ENCODE measurements at regions not wholly inside any gene's neighbourhood (a gene's known extent, or its start where the extent isn't known, plus 50 kb on each side); places are given as distances from the start of the nearest gene placed in this dataset.
"Not testable (repeated sequence)": the region's sequence is repeated elsewhere in the genome, so short reads cannot be mapped to it uniquely, and the experiment has no call there.

GRCh38 chr2:8126783-8127182 lies 555.1 kb upstream of the ID2 start:
- peaks cover 3% of the 10 kb centered on the region for H3K27me3 ChIP-seq (ENCODE audit: control insufficient read depth, insufficient read depth, low read length)
- H3K9me3 ChIP-seq (ENCODE audit: control insufficient read depth, insufficient read depth, low read length): no peaks in the 10 kb centered on the region
- H3K9ac ChIP-seq (ENCODE audit: low read depth, low read length): no peak overlapping the region
- H3K36me3 ChIP-seq (ENCODE audit: control insufficient read depth, insufficient read depth, low read length): no peaks in the 10 kb centered on the region
- no peak overlapping the region for H3K4me3 ChIP-seq (ENCODE audit: low read depth, low read length)
- H3K4me1 ChIP-seq (ENCODE audit: control insufficient read depth, insufficient read depth, low read length): no peaks in the 10 kb centered on the region

- not testable (repeated sequence) for H3K9ac ChIP-seq (ENCODE audit: low read depth, low read length); H3K9me3 ChIP-seq (ENCODE audit: control insufficient read depth, insufficient read depth, low read length); H3K4me3 ChIP-seq (ENCODE audit: low read depth, low read length); H3K27me3 ChIP-seq (ENCODE audit: control insufficient read depth, insufficient read depth, low read length); H3K36me3 ChIP-seq (ENCODE audit: control insufficient read depth, insufficient read depth, low read length); H3K4me1 ChIP-seq (ENCODE audit: control insufficient read depth, insufficient read depth, low read length)
Observed at GRCh38 chr2:8131423-8131822, 550.4 kb upstream of the ID2 start.

GRCh38 chr2:8132351-8132831 lies 549.5 kb upstream of the ID2 start:
- H3K4me1 ChIP-seq (ENCODE audit: control insufficient read depth, insufficient read depth, low read length): no peaks in the 10 kb centered on the region
- no peak overlapping the region for H3K4me3 ChIP-seq (ENCODE audit: low read depth, low read length)
- no peaks in the 10 kb centered on the region for H3K36me3 ChIP-seq (ENCODE audit: control insufficient read depth, insufficient read depth, low read length)

GRCh38 chr2:8132879-8133278 lies 549.0 kb upstream of the ID2 start:
- Histone ChIP-seq H3K9me3 (ENCODE audit: control insufficient read depth, insufficient read depth, low read length) (no peaks in the 10 kb centered on the region), H3K4me3 (ENCODE audit: low read depth, low read length) (no peak overlapping the region), H3K27me3 (ENCODE audit: control insufficient read depth, insufficient read depth, low read length) (no peaks in the 10 kb centered on the region), H3K4me1 (ENCODE audit: control insufficient read depth, insufficient read depth, low read length) (no peaks in the 10 kb centered on the region), H3K9ac (ENCODE audit: low read depth, low read length) (no peak overlapping the region), H3K36me3 (ENCODE audit: control insufficient read depth, insufficient read depth, low read length) (no peaks in the 10 kb centered on the region)

More at GRCh38 chr2:8132351-8132831, 549.5 kb upstream of the ID2 start:
- H3K9ac ChIP-seq (ENCODE audit: low read depth, low read length): no peak overlapping the region
- H3K27me3 ChIP-seq (ENCODE audit: control insufficient read depth, insufficient read depth, low read length): no peaks in the 10 kb centered on the region
- no peaks in the 10 kb centered on the region for H3K9me3 ChIP-seq (ENCODE audit: control insufficient read depth, insufficient read depth, low read length)

- H3K9me3 ChIP-seq (ENCODE audit: control insufficient read depth, insufficient read depth, low read length): no peaks in the 10 kb centered on the region
- H3K4me3 ChIP-seq (ENCODE audit: low read depth, low read length): no peak overlapping the region
- no peaks in the 10 kb centered on the region for H3K36me3 ChIP-seq (ENCODE audit: control insufficient read depth, insufficient read depth, low read length)
- H3K27me3 ChIP-seq (ENCODE audit: control insufficient read depth, insufficient read depth, low read length): no peaks in the 10 kb centered on the region
- H3K4me1 ChIP-seq (ENCODE audit: control insufficient read depth, insufficient read depth, low read length): no peaks in the 10 kb centered on the region
- H3K9ac ChIP-seq (ENCODE audit: low read depth, low read length): no peak overlapping the region
Observed at GRCh38 chr2:8133363-8133762, 548.5 kb upstream of the ID2 start.

- no peaks in the 10 kb centered on the region for H3K27me3 ChIP-seq (ENCODE audit: control insufficient read depth, insufficient read depth, low read length)
- no peak overlapping the region for H3K4me3 ChIP-seq (ENCODE audit: low read depth, low read length)
- no peaks in the 10 kb centered on the region for H3K4me1 ChIP-seq (ENCODE audit: control insufficient read depth, insufficient read depth, low read length)
- H3K9me3 ChIP-seq (ENCODE audit: control insufficient read depth, insufficient read depth, low read length): no peaks in the 10 kb centered on the region
- no peak overlapping the region for H3K9ac ChIP-seq (ENCODE audit: low read depth, low read length)
- H3K36me3 ChIP-seq (ENCODE audit: control insufficient read depth, insufficient read depth, low read length): no peaks in the 10 kb centered on the region
Observed at GRCh38 chr2:8133913-8134472, 547.9 kb upstream of the ID2 start.

GRCh38 chr2:8134473-8134932 lies 547.4 kb upstream of the ID2 start:
- no peaks in the 10 kb centered on the region for H3K4me1 ChIP-seq (ENCODE audit: control insufficient read depth, insufficient read depth, low read length)
- no peak overlapping the region for H3K4me3 ChIP-seq (ENCODE audit: low read depth, low read length)
- no peaks in the 10 kb centered on the region for H3K9me3 ChIP-seq (ENCODE audit: control insufficient read depth, insufficient read depth, low read length)
- H3K36me3 ChIP-seq (ENCODE audit: control insufficient read depth, insufficient read depth, low read length): no peaks in the 10 kb centered on the region
- no peak overlapping the region for H3K9ac ChIP-seq (ENCODE audit: low read depth, low read length)
- no peaks in the 10 kb centered on the region for H3K27me3 ChIP-seq (ENCODE audit: control insufficient read depth, insufficient read depth, low read length)

GRCh38 chr2:8134985-8135682 lies 546.7 kb upstream of the ID2 start:
- Histone ChIP-seq H3K4me3 (ENCODE audit: low read depth, low read length) (no peak overlapping the region), H3K36me3 (ENCODE audit: control insufficient read depth, insufficient read depth, low read length) (no peaks in the 10 kb centered on the region)

GRCh38 chr2:8137801-8138200 lies 544.1 kb upstream of the ID2 start:
- Histone ChIP-seq H3K9ac (ENCODE audit: low read depth, low read length) (no peak overlapping the region), H3K36me3 (ENCODE audit: control insufficient read depth, insufficient read depth, low read length) (no peaks in the 10 kb centered on the region), H3K4me1 (ENCODE audit: control insufficient read depth, insufficient read depth, low read length) (no peaks in the 10 kb centered on the region), H3K27me3 (ENCODE audit: control insufficient read depth, insufficient read depth, low read length) (no peaks in the 10 kb centered on the region), H3K9me3 (ENCODE audit: control insufficient read depth, insufficient read depth, low read length) (no peaks in the 10 kb centered on the region), H3K4me3 (ENCODE audit: low read depth, low read length) (no peak overlapping the region)

More at GRCh38 chr2:8134985-8135682, 546.7 kb upstream of the ID2 start:
- Histone ChIP-seq H3K4me1 (ENCODE audit: control insufficient read depth, insufficient read depth, low read length) (no peaks in the 10 kb centered on the region), H3K9me3 (ENCODE audit: control insufficient read depth, insufficient read depth, low read length) (no peaks in the 10 kb centered on the region), H3K9ac (ENCODE audit: low read depth, low read length) (no peak overlapping the region), H3K27me3 (ENCODE audit: control insufficient read depth, insufficient read depth, low read length) (no peaks in the 10 kb centered on the region)

GRCh38 chr2:8138525-8138922 lies 543.3 kb upstream of the ID2 start:
- H3K9me3 ChIP-seq (ENCODE audit: control insufficient read depth, insufficient read depth, low read length): no peaks in the 10 kb centered on the region
- no peaks in the 10 kb centered on the region for H3K27me3 ChIP-seq (ENCODE audit: control insufficient read depth, insufficient read depth, low read length)
- no peak overlapping the region for H3K9ac ChIP-seq (ENCODE audit: low read depth, low read length)
- no peaks in the 10 kb centered on the region for H3K4me1 ChIP-seq (ENCODE audit: control insufficient read depth, insufficient read depth, low read length)
- no peak overlapping the region for H3K4me3 ChIP-seq (ENCODE audit: low read depth, low read length)
- no peaks in the 10 kb centered on the region for H3K36me3 ChIP-seq (ENCODE audit: control insufficient read depth, insufficient read depth, low read length)

- Histone ChIP-seq H3K4me1 (ENCODE audit: control insufficient read depth, insufficient read depth, low read length) (no peaks in the 10 kb centered on the region), H3K9me3 (ENCODE audit: control insufficient read depth, insufficient read depth, low read length) (no peaks in the 10 kb centered on the region), H3K27me3 (ENCODE audit: control insufficient read depth, insufficient read depth, low read length) (no peaks in the 10 kb centered on the region), H3K4me3 (ENCODE audit: low read depth, low read length) (no peak overlapping the region), H3K36me3 (ENCODE audit: control insufficient read depth, insufficient read depth, low read length) (no peaks in the 10 kb centered on the region), H3K9ac (ENCODE audit: low read depth, low read length) (no peak overlapping the region)
Observed at GRCh38 chr2:8138923-8139667, 542.8 kb upstream of the ID2 start.
